Panc1 (cell line): ENCODE measurements at regions not wholly inside any gene's neighbourhood (a gene's known extent, or its start where the extent isn't known, plus 50 kb on each side); places are given as distances from the start of the nearest gene placed in this dataset.

Experiments
- CTCF ChIP-seq: fragments of 450-650 bp; IDR thresholded peaks from 2 replicates; pipeline ENCODE4 v1.5.1; 2017; ENCODE audit warnings: mild to moderate bottlenecking
- POLR2AphosphoS5 ChIP-seq: IDR thresholded peaks from 2 replicates; pipeline ENCODE4 v1.6.1; 2012; ENCODE audit warnings: mild to moderate bottlenecking, low read depth, low read length, moderate library complexity
- REST ChIP-seq, 2 experiments: IDR thresholded peaks; 2 replicates each; pipeline ENCODE4 v1.6.1; 2011 to 2012; ENCODE audit warnings: low read depth in 2 of 2, control low read depth in 1 of 2, low read length in 1 of 2, mild to moderate bottlenecking in 1 of 2, moderate library complexity in 1 of 2; ENCODE audit not compliant: insufficient read depth in 1 of 2
- SIN3A ChIP-seq: IDR thresholded peaks from 2 replicates; pipeline ENCODE4 v1.6.1; 2012; ENCODE audit warnings: low read depth, mild to moderate bottlenecking, low read length, moderate library complexity, borderline replicate concordance; ENCODE audit not compliant: insufficient read depth

GRCh38 chr13:87942205-87942604 is 271.0 kb downstream of the SLITRK5 start:
- no peak for TF ChIP-seq CTCF
- no peak for TF ChIP-seq REST (IDR thresholded peaks at IDR 0.05; ENCODE audit: insufficient read depth in 1 of 2, low read depth in 2 of 2, low read length in 1 of 2)
- no peak for TF ChIP-seq POLR2AphosphoS5
- no peak for TF ChIP-seq SIN3A
